HUES6 (cell line): ENCODE measurements at regions not wholly inside any gene's neighbourhood (a gene's known extent, or its start where the extent isn't known, plus 50 kb on each side); places are given as distances from the start of the nearest gene placed in this dataset.
"Not testable (repeated sequence)": the region's sequence is repeated elsewhere in the genome, so short reads cannot be mapped to it uniquely, and the experiment has no call there.

Experiments used
- H3K27ac ChIP-seq: 2 replicates; pipeline ENCODE4 v1.7.0; 2013; ENCODE audit warnings: low read depth, mild to moderate bottlenecking, low read length, inconsistent platforms
- H3K27me3 ChIP-seq: 2 replicates; pipeline ENCODE4 v1.6.1; 2013; ENCODE audit warnings: low read length; ENCODE audit not compliant: control insufficient read depth, insufficient read depth
- H3K36me3 ChIP-seq: 2 replicates; pipeline ENCODE4 v1.6.1; 2013; ENCODE audit warnings: low read length; ENCODE audit not compliant: control insufficient read depth, insufficient read depth
- H3K4me1 ChIP-seq: 2 replicates; pipeline ENCODE4 v1.6.1; 2013; ENCODE audit warnings: low read length; ENCODE audit not compliant: control insufficient read depth, insufficient read depth
- H3K4me3 ChIP-seq: 2 replicates; pipeline ENCODE4 v1.5.1; 2013; ENCODE audit warnings: low read depth, low read length
- H3K9ac ChIP-seq: one replicate; pipeline ENCODE4 v1.6.1; 2013; ENCODE audit warnings: mild to moderate bottlenecking, low read length
- H3K9me3 ChIP-seq: 2 replicates; pipeline ENCODE4 v1.6.1; 2013; ENCODE audit warnings: low read depth, low read length; ENCODE audit not compliant: control insufficient read depth, insufficient read depth

GRCh38 chr2:83971547-83971946 lies 487.5 kb downstream of the SUCLG1 start:
- no peak overlapping the region for H3K9ac ChIP-seq

GRCh38 chr2:83970217-83970929 lies 488.7 kb downstream of the SUCLG1 start:
- H3K27ac ChIP-seq, result no peak overlapping the region
- H3K9ac ChIP-seq, result no peak overlapping the region
- no peak overlapping the region for H3K4me3 ChIP-seq
- H3K36me3 ChIP-seq, result no peaks in the 10 kb centered on the region
- H3K27me3 ChIP-seq, result no peaks in the 10 kb centered on the region
- H3K9me3 ChIP-seq, result peaks cover 5% of the 10 kb centered on the region; the same call in 1 of the 2 replicates
- H3K4me1 ChIP-seq, result peaks cover 23% of the 10 kb centered on the region

More at GRCh38 chr2:83971547-83971946, 487.5 kb downstream of the SUCLG1 start:
- H3K9me3 ChIP-seq, result peaks cover 13% of the 10 kb centered on the region; the same call in 1 of the 2 replicates
- no peaks in the 10 kb centered on the region for H3K27me3 ChIP-seq
- H3K4me1 ChIP-seq, result peaks cover 23% of the 10 kb centered on the region
- H3K27ac ChIP-seq, result peak overlapping the region; percentile 61
- no peak overlapping the region for H3K4me3 ChIP-seq
- no peaks in the 10 kb centered on the region for H3K36me3 ChIP-seq

GRCh38 chr2:83969085-83969484 lies 490.0 kb downstream of the SUCLG1 start:
- Histone ChIP-seq H3K36me3 (no peaks in the 10 kb centered on the region), H3K4me1 (peaks cover 23% of the 10 kb centered on the region), H3K9me3 (no peaks in the 10 kb centered on the region; the same call in 1 of the 2 replicates), H3K9ac (no peak overlapping the region), H3K27ac (no peak overlapping the region), H3K27me3 (no peaks in the 10 kb centered on the region), H3K4me3 (no peak overlapping the region)

GRCh38 chr2:83967854-83968253 lies 491.2 kb downstream of the SUCLG1 start:
- no peak overlapping the region for H3K27ac ChIP-seq
- no peak overlapping the region for H3K9ac ChIP-seq
- H3K27me3 ChIP-seq, result no peaks in the 10 kb centered on the region
- H3K9me3 ChIP-seq, result no peaks in the 10 kb centered on the region
- H3K4me3 ChIP-seq, result no peak overlapping the region
- no peaks in the 10 kb centered on the region for H3K36me3 ChIP-seq
- peaks cover 23% of the 10 kb centered on the region for H3K4me1 ChIP-seq

DNA sequence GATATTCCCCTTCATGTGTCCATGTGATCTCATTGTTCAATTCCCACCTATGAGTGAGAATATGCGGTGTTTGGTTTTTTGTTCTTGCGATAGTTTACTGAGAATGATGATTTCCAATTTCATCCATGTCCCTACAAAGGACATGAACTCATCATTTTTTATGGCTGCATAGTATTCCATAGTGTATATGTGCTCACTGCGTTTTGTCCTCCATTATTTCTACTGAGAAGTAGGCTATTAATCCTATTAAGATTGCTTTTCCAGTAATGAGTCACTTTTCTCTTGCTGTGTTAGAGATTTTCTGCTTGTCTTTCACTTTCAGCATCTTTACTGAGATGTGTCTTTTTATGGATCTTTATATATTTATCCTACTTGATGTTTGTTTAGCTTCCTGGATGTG lies 492.1 kb downstream of the SUCLG1 start:
- not testable (repeated sequence) for H3K27me3 ChIP-seq, H3K4me3 ChIP-seq, H3K27ac ChIP-seq, H3K36me3 ChIP-seq, H3K9me3 ChIP-seq, H3K9ac ChIP-seq
- H3K4me1 ChIP-seq, result peaks cover 16% of the 10 kb centered on the region

GRCh38 chr2:83961512-83961911 lies 497.6 kb downstream of the SUCLG1 start:
- H3K4me3 ChIP-seq, result no peak overlapping the region
- H3K9me3 ChIP-seq, result no peaks in the 10 kb centered on the region
- H3K4me1 ChIP-seq, result no peaks in the 10 kb centered on the region
- no peaks in the 10 kb centered on the region for H3K36me3 ChIP-seq
- no peaks in the 10 kb centered on the region for H3K27me3 ChIP-seq
- H3K9ac ChIP-seq, result no peak overlapping the region
- H3K27ac ChIP-seq, result no peak overlapping the region

DNA sequence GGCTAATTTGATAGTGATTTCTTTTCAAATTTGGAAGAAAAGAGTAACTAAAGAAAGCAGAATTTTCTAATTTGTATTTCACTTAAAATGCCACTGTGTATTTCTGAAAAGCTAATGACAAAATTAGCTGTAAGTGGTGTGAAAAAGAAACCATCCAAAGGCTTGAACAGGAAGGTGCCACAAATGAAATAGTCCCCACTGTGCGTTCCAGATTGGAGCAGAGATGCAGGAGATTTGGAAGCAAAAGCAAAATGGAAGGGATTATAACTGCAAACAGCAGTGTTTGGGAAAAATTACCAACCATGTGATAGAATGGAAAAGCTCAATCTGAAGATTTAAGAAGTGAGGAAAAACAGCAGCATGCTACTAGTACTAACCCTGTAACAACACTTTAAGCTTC lies 498.7 kb downstream of the SUCLG1 start:
- Histone ChIP-seq H3K36me3 (no peaks in the 10 kb centered on the region), H3K9me3 (no peaks in the 10 kb centered on the region)

GRCh38 chr2:83959266-83959665 lies 499.8 kb downstream of the SUCLG1 start:
- no peak overlapping the region for H3K27ac ChIP-seq
- no peaks in the 10 kb centered on the region for H3K9me3 ChIP-seq
- no peak overlapping the region for H3K4me3 ChIP-seq
- H3K27me3 ChIP-seq, result no peaks in the 10 kb centered on the region
- no peaks in the 10 kb centered on the region for H3K36me3 ChIP-seq
- no peaks in the 10 kb centered on the region for H3K4me1 ChIP-seq
- no peak overlapping the region for H3K9ac ChIP-seq

More for the DNA sequence above, 498.7 kb downstream of the SUCLG1 start:
- no peak overlapping the region for H3K27ac ChIP-seq
- no peak overlapping the region for H3K9ac ChIP-seq
- no peaks in the 10 kb centered on the region for H3K27me3 ChIP-seq
- H3K4me3 ChIP-seq, result no peak overlapping the region
- H3K4me1 ChIP-seq, result no peaks in the 10 kb centered on the region

GRCh38 chr2:83956991-83957390 lies 502.1 kb downstream of the SUCLG1 start:
- no peak overlapping the region for H3K4me3 ChIP-seq
- H3K9ac ChIP-seq, result no peak overlapping the region
- H3K9me3 ChIP-seq, result no peaks in the 10 kb centered on the region
- H3K27me3 ChIP-seq, result no peaks in the 10 kb centered on the region
- no peaks in the 10 kb centered on the region for H3K36me3 ChIP-seq
- peaks cover 4% of the 10 kb centered on the region; the same call in 1 of the 2 replicates for H3K4me1 ChIP-seq
- H3K27ac ChIP-seq, result no peak overlapping the region

GRCh38 chr2:83953697-83954096 lies 505.4 kb downstream of the SUCLG1 start:
- H3K9ac ChIP-seq, result no peak overlapping the region
- no peak overlapping the region for H3K4me3 ChIP-seq
- H3K27me3 ChIP-seq, result no peaks in the 10 kb centered on the region
- no peak overlapping the region for H3K27ac ChIP-seq
- no peaks in the 10 kb centered on the region for H3K36me3 ChIP-seq
- H3K9me3 ChIP-seq, result no peaks in the 10 kb centered on the region
- H3K4me1 ChIP-seq, result peaks cover 4% of the 10 kb centered on the region; the same call in 1 of the 2 replicates

DNA sequence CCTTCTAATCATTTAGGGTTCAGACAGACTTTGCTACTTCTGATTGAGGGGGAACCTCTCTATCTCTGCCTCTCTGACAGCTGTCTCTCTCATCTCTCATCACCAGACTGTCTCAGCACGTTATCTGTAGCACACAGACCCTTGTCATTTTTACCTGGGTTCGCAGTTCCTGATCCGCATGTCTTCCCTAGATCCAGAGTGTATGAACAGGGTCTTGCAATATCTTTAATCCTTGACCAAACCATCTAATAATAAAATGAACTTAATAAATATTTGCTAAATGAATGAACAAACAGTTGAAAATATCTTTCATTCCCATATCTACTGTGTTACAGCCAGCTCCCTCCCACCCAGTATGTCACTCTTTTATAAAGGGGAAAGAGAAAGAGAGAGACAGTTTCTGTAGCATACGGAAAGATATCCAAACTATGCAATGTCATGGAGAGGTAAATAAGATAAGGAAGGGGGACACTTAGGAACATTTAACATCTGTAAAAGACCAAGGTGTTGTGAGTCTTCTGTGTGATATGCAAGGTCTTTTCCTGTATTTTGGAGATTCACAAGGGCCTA lies 507.6 kb downstream of the SUCLG1 start:
- H3K27ac ChIP-seq, result no peak overlapping the region
- H3K4me1 ChIP-seq, result peaks cover 4% of the 10 kb centered on the region; the same call in 1 of the 2 replicates
- no peaks in the 10 kb centered on the region for H3K27me3 ChIP-seq
- no peaks in the 10 kb centered on the region for H3K9me3 ChIP-seq
- no peaks in the 10 kb centered on the region for H3K36me3 ChIP-seq
- no peak overlapping the region for H3K9ac ChIP-seq
- no peak overlapping the region for H3K4me3 ChIP-seq
